ENCODE measurements at regions not wholly inside any gene's neighbourhood (a gene's known extent, or its start where the extent isn't known, plus 50 kb on each side); places are given as distances from the start of the nearest gene placed in this dataset.
"Not testable (repeated sequence)": the region's sequence is repeated elsewhere in the genome, so short reads cannot be mapped to it uniquely, and the experiment has no call there.

DNA sequence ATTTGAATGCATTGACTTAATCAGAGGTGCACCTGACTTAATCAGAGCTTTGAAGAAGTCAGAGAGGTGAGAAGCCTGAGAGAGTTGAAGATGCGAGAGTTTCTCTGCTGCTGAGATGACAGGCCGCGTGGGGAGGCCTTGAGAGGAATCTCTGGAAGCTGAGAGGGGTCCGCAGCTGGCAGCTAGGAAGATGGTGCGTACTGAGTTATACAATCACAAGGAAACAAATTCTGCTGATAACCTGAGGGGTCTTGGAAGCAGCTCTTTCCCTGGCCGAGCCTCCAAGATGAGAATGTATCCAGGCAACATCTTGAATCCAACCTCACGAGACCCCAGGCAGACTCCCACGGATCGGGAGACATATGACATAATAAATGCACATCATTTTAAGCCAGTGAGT is 91.7 kb downstream of the SPATA31A6 start:
- Histone ChIP-seq H3K4me1 (ENCODE audit: insufficient read depth) (no peaks in the 10 kb centered on the region), H4K20me1 (ENCODE audit: insufficient read depth, poor library complexity, severe bottlenecking) (no peaks in the 10 kb centered on the region), H2AFZ (no peak overlapping the region), H3K4me3 (no peak overlapping the region), H3K27ac (no peak overlapping the region), H3K79me2 (no peaks in the 10 kb centered on the region), H3K9me3 (ENCODE audit: low read depth) (no peaks in the 10 kb centered on the region), H3K4me2 (no peak overlapping the region), H3K36me3 (replicated peaks; ENCODE audit: insufficient read depth, low read depth) (no peaks in the 10 kb centered on the region), H3K9me2 (replicated peaks; ENCODE audit: insufficient read depth) (no peaks in the 10 kb centered on the region), H3K27me3 (no peaks in the 10 kb centered on the region)
- TF ChIP-seq, protein P1, sequence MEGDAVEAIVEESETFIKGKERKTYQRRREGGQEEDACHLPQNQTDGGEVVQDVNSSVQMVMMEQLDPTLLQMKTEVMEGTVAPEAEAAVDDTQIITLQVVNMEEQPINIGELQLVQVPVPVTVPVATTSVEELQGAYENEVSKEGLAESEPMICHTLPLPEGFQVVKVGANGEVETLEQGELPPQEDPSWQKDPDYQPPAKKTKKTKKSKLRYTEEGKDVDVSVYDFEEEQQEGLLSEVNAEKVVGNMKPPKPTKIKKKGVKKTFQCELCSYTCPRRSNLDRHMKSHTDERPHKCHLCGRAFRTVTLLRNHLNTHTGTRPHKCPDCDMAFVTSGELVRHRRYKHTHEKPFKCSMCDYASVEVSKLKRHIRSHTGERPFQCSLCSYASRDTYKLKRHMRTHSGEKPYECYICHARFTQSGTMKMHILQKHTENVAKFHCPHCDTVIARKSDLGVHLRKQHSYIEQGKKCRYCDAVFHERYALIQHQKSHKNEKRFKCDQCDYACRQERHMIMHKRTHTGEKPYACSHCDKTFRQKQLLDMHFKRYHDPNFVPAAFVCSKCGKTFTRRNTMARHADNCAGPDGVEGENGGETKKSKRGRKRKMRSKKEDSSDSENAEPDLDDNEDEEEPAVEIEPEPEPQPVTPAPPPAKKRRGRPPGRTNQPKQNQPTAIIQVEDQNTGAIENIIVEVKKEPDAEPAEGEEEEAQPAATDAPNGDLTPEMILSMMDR (IDR thresholded peaks at IDR 0.05; ENCODE audit: poor library complexity) = no peak
- TF ChIP-seq EZH2 (IDR thresholded peaks at IDR 0.05; ENCODE audit: borderline replicate concordance) = no peak
- DNase-seq (ENCODE audit: low spot score) = no peak
- 90% methylated on average over 9 of the region's 9 CpGs for WGBS (ENCODE audit: low lambda C conversion rate, missing lambda C conversion rate)

DNA sequence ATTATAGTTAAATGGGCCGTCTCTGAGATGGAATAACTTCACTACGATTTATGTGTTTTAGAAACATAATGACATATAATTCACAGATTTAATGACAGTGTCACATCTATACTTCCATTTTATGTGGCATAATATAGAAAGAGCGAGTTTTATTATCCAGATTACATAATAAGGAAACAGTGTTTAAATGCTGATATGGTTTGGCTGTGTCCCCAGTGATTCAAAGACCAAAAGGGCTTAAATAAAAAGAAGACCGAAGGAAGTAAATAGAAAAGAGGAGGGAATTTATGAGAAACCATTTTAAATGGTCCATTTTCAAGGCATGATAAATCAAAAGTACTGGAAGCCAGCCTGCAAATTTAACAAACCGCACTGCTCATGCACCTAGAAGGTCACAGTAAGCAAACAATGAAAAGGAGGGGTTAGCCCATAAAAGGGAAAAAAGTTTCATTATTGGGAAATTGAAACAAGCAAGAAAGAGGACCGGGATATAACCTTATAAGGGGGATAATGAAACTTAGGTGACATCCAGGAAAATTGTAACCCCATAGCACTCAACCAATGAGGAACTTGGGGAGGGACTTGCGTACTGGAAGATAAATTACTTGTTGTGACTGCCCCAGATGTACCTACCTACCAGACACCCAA is 99.2 kb downstream of the SPATA31A6 start:
- not testable (repeated sequence) for H3K4me3 ChIP-seq; H3K9me3 ChIP-seq (ENCODE audit: low read depth); H3K27ac ChIP-seq; DNase-seq (ENCODE audit: low spot score); H3K36me3 ChIP-seq (replicated peaks; ENCODE audit: insufficient read depth, low read depth); H3K4me2 ChIP-seq; H3K79me2 ChIP-seq; H2AFZ ChIP-seq; H3K27me3 ChIP-seq; H3K4me1 ChIP-seq (ENCODE audit: insufficient read depth); H4K20me1 ChIP-seq (ENCODE audit: insufficient read depth, poor library complexity, severe bottlenecking); H3K9me2 ChIP-seq (replicated peaks; ENCODE audit: insufficient read depth)
- WGBS (ENCODE audit: low lambda C conversion rate, missing lambda C conversion rate) = 78% methylated on average over 7 of the region's 7 CpGs

DNA sequence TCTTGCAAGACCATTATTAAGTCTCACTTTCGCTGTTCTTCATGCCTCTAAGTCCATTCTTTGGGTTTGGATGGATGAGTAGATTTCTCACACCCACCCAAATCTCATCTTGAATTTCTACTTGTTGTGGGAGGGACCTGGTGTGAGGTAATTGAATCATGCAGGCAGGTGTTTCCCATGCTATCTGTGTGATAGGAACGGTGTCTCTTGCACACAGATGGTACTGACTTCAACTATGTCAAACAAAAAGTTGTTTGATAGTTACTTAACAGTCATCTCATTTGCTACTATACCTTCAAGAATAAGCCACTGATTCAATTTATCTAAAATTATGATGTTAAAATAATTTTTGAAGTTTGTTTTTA is 99.7 kb downstream of the SPATA31A6 start:
- H3K4me2 ChIP-seq; H3K79me2 ChIP-seq; H3K27ac ChIP-seq; H2AFZ ChIP-seq; H3K27me3 ChIP-seq; DNase-seq (ENCODE audit: low spot score); H3K4me1 ChIP-seq (ENCODE audit: insufficient read depth); H4K20me1 ChIP-seq (ENCODE audit: insufficient read depth, poor library complexity, severe bottlenecking); H3K4me3 ChIP-seq; H3K9me2 ChIP-seq (replicated peaks; ENCODE audit: insufficient read depth); H3K9me3 ChIP-seq (ENCODE audit: low read depth); H3K36me3 ChIP-seq (replicated peaks; ENCODE audit: insufficient read depth, low read depth): not testable (repeated sequence)
- 78% methylated on average over 2 of the region's 2 CpGs for WGBS (ENCODE audit: low lambda C conversion rate, missing lambda C conversion rate)

DNA sequence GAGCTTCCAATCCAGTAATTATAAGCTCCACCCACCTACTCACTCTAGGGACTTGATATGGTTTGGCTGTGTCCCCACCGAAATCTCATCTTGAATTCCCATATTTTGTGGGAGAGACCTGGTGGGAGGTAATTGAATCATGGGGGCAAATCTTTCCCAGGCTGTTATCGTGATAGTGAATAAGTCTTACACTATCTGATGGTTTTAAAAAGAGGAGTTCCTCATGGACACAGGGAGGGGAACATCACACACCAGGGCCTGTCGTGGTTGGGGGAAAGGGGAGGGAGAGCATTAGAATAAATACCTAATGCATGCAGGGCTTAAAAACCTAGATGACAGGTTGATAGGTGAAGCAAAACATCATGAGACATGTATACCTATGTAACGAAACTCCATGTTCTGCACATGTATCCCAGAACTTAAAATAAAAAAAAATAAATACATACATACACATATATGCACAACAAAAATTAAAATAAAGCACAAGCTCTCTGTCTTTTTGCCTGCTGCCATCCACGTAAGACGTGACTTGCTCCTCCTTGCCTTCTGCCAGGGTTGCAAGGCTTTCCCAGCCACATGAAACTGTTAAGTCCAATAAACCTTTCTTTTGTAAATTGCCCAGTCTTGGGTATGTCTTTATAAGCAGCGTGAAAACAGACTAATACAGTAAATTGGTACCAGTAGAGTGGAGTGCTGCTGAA is 102.8 kb downstream of the SPATA31A6 start:
- H3K9me3 ChIP-seq (ENCODE audit: low read depth); H3K27ac ChIP-seq; H3K36me3 ChIP-seq (replicated peaks; ENCODE audit: insufficient read depth, low read depth); H3K27me3 ChIP-seq; H3K4me1 ChIP-seq (ENCODE audit: insufficient read depth); H4K20me1 ChIP-seq (ENCODE audit: insufficient read depth, poor library complexity, severe bottlenecking); H3K9me2 ChIP-seq (replicated peaks; ENCODE audit: insufficient read depth); H3K4me3 ChIP-seq; H3K79me2 ChIP-seq; DNase-seq (ENCODE audit: low spot score); H3K4me2 ChIP-seq; H2AFZ ChIP-seq: not testable (repeated sequence)
- WGBS (ENCODE audit: low lambda C conversion rate, missing lambda C conversion rate) = 80% methylated on average over 7 of the region's 7 CpGs

DNA sequence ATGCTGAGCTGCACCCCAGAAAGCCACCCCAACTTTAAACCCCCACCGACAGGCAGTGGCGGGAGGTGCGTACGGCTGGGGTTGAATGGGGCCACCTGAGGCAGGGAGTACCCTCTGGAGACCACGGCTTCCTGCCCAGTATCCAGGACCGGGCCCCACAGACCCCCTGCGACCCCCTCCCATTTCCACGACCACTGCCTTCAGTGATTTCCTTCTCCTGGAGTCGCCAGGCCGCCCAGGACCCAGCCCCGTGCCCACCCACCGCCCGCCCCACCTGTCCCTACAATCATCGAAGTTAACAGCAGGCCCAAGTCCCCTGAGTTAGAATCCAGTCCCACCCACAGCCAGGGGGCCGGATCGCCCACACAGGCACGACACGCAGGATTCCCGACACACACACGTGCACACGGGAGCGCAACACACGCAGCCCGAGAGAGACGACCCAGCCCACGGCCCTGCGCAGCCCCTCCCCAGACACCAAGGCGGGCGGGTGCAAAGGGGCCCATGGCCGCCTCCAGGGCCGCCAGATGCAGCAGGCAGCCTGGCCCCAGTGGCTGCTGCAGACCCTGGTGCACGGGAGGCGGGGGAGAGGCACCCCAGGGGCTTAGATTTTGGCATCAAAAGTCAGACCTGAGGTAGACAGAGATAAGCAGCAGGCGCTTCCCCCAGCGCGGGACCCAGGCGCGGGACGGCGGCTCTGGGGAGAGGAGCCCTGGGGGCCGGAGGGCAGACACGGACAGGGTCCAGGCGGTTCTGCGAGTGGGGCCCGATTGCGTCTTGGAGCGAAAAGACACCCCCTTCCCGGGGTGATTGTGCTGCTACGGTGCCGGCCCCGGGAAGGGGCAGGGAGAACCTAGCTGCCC is 104.8 kb downstream of the SPATA31A6 start:
- H4K20me1 ChIP-seq (ENCODE audit: insufficient read depth, poor library complexity, severe bottlenecking); DNase-seq (ENCODE audit: low spot score); H3K79me2 ChIP-seq; H3K4me2 ChIP-seq; H3K27me3 ChIP-seq; H2AFZ ChIP-seq; H3K27ac ChIP-seq; H3K4me1 ChIP-seq (ENCODE audit: insufficient read depth); H3K36me3 ChIP-seq (replicated peaks; ENCODE audit: insufficient read depth, low read depth); H3K9me2 ChIP-seq (replicated peaks; ENCODE audit: insufficient read depth); H3K4me3 ChIP-seq; H3K9me3 ChIP-seq (ENCODE audit: low read depth): not testable (repeated sequence)
- WGBS (ENCODE audit: low lambda C conversion rate, missing lambda C conversion rate) = 94% methylated on average over 30 of the region's 51 CpGs

DNA sequence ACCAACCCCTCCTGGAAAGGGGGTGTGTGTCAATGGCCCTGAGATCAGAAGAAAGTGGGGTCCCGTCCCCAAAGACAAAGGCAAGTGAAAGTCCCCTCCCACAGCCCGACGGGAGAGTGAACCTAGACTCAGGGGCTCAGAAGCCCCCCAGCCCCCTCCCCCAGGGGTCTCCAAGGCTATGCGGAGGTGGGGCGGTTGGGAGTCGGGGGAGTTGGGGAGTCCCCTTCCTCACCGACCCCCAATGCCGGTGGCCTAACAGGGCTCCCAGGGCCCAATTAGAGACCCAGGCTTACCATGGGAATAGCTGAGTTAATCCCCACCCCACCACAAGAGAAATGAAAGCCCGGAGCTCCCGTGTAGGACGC is 105.4 kb downstream of the SPATA31A6 start:
- H3K4me2 ChIP-seq; H2AFZ ChIP-seq; H3K79me2 ChIP-seq; H3K27me3 ChIP-seq; H3K9me2 ChIP-seq (replicated peaks; ENCODE audit: insufficient read depth); H3K4me3 ChIP-seq; H3K4me1 ChIP-seq (ENCODE audit: insufficient read depth); H3K27ac ChIP-seq; H3K9me3 ChIP-seq (ENCODE audit: low read depth); H3K36me3 ChIP-seq (replicated peaks; ENCODE audit: insufficient read depth, low read depth); DNase-seq (ENCODE audit: low spot score); H4K20me1 ChIP-seq (ENCODE audit: insufficient read depth, poor library complexity, severe bottlenecking): not testable (repeated sequence)
- 97% methylated on average over 5 of the region's 11 CpGs for WGBS (ENCODE audit: low lambda C conversion rate, missing lambda C conversion rate)

DNA sequence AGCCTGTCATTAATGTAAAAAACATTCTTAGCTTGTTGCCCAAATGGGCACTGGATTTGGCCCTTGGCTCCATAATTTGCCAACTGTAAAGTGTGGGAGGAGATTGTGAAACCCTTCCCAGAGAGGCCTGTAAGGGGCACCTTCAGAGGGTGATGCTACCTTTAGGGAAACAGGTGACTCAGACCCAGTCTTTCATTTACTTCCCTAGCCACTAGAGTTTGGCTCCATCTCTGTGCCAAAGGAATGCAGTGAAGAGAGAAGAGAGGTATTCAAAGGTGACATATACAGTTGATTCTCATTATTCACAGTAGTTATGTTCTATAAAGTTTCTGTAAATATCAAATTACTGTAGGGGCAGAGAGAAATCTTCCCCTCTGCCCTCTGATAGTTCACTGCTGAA is 116.7 kb downstream of the SPATA31A6 start:
- not testable (repeated sequence) for DNase-seq (ENCODE audit: low spot score); H3K9me2 ChIP-seq (replicated peaks; ENCODE audit: insufficient read depth); H3K27me3 ChIP-seq; H4K20me1 ChIP-seq (ENCODE audit: insufficient read depth, poor library complexity, severe bottlenecking); H2AFZ ChIP-seq; H3K9me3 ChIP-seq (ENCODE audit: low read depth); H3K27ac ChIP-seq; H3K4me2 ChIP-seq; H3K79me2 ChIP-seq; H3K36me3 ChIP-seq (replicated peaks; ENCODE audit: insufficient read depth, low read depth); H3K4me1 ChIP-seq (ENCODE audit: insufficient read depth); H3K4me3 ChIP-seq

DNA sequence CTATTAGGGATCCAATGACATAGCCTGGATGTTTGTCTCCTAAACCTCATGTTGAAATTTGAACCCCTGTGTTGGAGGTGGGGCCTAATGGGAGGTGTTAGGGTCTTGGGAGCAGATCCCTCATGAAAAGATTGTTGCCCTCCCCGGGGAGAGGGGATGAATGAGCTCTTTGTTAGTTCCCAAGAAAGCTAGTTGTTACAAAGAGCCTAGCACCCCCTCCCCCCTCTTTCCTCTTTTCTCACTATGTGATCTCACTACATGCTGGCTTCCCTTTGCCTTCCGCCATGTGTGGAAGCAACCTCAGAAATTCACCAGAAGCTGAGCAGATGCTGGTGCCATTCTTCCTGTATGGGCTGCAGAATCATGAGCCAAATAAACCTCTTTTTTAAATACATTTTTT is 123.2 kb downstream of the SPATA31A6 start:
- not testable (repeated sequence) for H3K4me1 ChIP-seq (ENCODE audit: insufficient read depth); H3K27ac ChIP-seq; H3K9me2 ChIP-seq (replicated peaks; ENCODE audit: insufficient read depth); H3K4me2 ChIP-seq; H3K4me3 ChIP-seq; H3K79me2 ChIP-seq; H3K27me3 ChIP-seq; H3K36me3 ChIP-seq (replicated peaks; ENCODE audit: insufficient read depth, low read depth); H2AFZ ChIP-seq; DNase-seq (ENCODE audit: low spot score); H4K20me1 ChIP-seq (ENCODE audit: insufficient read depth, poor library complexity, severe bottlenecking); H3K9me3 ChIP-seq (ENCODE audit: low read depth)
- WGBS (ENCODE audit: low lambda C conversion rate, missing lambda C conversion rate) = 47% methylated on average over 2 of the region's 2 CpGs

All from hepatocyte (in vitro differentiated cells).